ENCODE measurements at regions not wholly inside any gene's neighbourhood (a gene's known extent, or its start where the extent isn't known, plus 50 kb on each side); places are given as distances from the start of the nearest gene placed in this dataset.

DNA sequence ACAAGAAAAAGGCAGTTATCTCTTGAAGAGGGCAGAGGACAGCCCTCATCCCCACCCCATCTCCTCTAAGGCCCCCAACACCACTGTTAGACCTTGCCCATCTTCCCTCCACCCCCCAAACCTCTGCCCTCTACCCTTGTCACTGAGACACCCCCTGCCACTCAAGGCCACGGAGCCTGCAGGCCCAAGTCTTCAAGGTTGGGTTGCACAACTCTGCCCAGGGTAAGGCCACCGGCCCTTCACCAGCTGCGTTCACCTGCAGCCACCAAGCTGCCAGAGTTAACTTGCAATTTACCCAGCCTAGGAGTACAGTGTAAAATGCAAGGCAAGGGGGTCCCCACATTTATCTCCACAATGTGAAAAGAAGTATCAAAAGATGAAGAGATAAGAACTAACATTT, 128.7 kb upstream of the PKDCC start:
- TF ChIP-seq ZNF274 (IDR thresholded peaks at IDR 0.05; ENCODE audit: low read depth, low read length) (no peak), YY1 (IDR thresholded peaks at IDR 0.05; ENCODE audit: insufficient read depth, insufficient read length) (no peak)

Data from NT2/D1 (cell line).